A673 (cell line): ENCODE measurements at regions not wholly inside any gene's neighbourhood (a gene's known extent, or its start where the extent isn't known, plus 50 kb on each side); places are given as distances from the start of the nearest gene placed in this dataset.

ENCODE experiments used
- CTCF ChIP-seq: fragments of 300-800, 200-600 bp; sonication (generic); conservative IDR thresholded peaks from 2 replicates; pipeline ENCODE4 v1.5.1; 2017; ENCODE audit warnings: low read depth, mild to moderate bottlenecking, antibody characterized with exemption, low read length, moderate library complexity, mixed read lengths
- EZH2 ChIP-seq: fragments of 200-600 bp; sonication (generic); IDR thresholded peaks from 2 replicates; pipeline ENCODE4 v1.6.1; 2017; ENCODE audit warnings: borderline replicate concordance, low read depth, mild to moderate bottlenecking, mixed read lengths, antibody characterized with exemption, low read length; ENCODE audit not compliant: poor library complexity, severe bottlenecking

DNA sequence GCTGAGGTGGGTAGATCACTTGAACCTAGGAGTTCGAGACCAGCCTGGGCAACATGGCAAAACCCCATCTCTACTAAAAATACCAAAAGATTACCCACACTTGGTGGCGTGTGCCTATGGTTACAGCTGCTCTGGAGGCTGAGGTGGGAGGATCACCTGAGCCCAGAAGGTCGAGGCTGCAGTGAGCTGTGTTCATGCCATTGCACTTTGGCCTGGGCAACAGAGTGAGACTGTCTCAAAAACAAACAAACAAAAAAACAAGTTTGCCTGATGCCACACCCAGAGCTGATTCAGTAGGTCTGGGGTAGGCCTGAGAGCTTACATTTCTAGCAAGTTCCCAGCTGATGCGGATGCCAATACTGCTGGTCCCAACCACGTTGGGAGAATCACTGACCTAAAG, 60.5 kb upstream of the HSPA9 start:
- no peak for TF ChIP-seq CTCF
- TF ChIP-seq EZH2: no peak
